ENCODE measurements at regions not wholly inside any gene's neighbourhood (a gene's known extent, or its start where the extent isn't known, plus 50 kb on each side); places are given as distances from the start of the nearest gene placed in this dataset.

DNA sequence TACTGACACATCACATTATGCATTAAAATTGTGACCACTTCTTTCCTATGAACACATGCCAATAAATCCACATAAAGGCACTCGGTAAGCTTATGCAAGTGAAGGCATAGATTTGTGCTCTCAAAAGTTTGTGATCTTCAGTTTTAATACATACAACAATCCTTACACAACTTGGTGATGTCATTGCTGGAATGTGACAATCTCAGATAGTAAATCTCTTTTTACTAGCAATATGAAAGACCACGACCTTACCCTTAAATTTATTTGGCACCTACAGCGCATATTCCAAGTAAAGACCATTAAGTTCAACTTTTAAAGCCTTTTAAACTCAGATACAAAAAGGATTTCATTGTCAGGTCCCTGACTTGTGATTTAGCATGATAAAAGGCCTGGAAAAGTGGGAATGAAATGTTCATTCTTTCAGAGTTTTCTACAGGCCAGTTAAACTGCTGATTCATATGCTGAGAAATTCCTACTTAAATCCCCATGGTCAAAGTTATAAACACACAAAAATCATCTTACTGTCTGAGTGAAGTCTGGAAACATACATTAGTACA is 157.4 kb downstream of the SIPA1L2 start:
- no peak for DNase-seq
- Histone ChIP-seq H3K27ac (ENCODE audit: insufficient read depth, low read length, poor library complexity, severe bottlenecking) (no peak overlapping the region), H3K4me3 (ENCODE audit: insufficient read depth, low read depth, low read length, poor library complexity, severe bottlenecking) (no peak overlapping the region), H3K27me3 (replicated peaks; ENCODE audit: control insufficient read depth, insufficient read depth, low read length, poor library complexity, severe bottlenecking) (no peaks in the 10 kb centered on the region), H3K4me1 (ENCODE audit: control insufficient read depth, insufficient read depth, low read length, poor library complexity, severe bottlenecking) (no peaks in the 10 kb centered on the region), H3K9me3 (ENCODE audit: control insufficient read depth, low read length) (no peaks in the 10 kb centered on the region), H3K36me3 (ENCODE audit: control insufficient read depth, insufficient read depth, low read length) (no peaks in the 10 kb centered on the region)

DNA sequence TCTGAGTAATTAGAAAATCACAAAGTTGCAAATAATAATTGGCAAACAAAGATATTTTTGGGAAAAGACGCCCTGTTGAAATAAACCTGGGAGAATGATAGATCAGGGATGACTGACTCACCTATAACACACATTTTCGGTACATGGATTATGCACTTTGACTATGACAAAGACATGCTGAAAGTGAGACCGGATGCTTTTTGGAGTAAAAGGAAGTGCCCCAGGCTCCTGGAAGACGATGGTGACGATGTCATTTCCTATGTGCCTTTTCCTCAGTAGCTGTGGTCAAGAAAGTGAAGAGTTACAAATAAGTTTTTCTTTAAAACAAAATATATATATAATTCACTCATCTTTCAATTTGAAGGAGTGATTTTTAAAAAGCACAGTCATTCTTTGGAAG is 158.7 kb downstream of the SIPA1L2 start:
- Histone ChIP-seq H3K4me1 (ENCODE audit: control insufficient read depth, insufficient read depth, low read length, poor library complexity, severe bottlenecking) (no peaks in the 10 kb centered on the region), H3K36me3 (ENCODE audit: control insufficient read depth, insufficient read depth, low read length) (no peaks in the 10 kb centered on the region), H3K27ac (ENCODE audit: insufficient read depth, low read length, poor library complexity, severe bottlenecking) (no peak overlapping the region), H3K27me3 (replicated peaks; ENCODE audit: control insufficient read depth, insufficient read depth, low read length, poor library complexity, severe bottlenecking) (no peaks in the 10 kb centered on the region), H3K4me3 (ENCODE audit: insufficient read depth, low read depth, low read length, poor library complexity, severe bottlenecking) (no peak overlapping the region), H3K9me3 (ENCODE audit: control insufficient read depth, low read length) (no peaks in the 10 kb centered on the region)
- DNase-seq: no peak

DNA sequence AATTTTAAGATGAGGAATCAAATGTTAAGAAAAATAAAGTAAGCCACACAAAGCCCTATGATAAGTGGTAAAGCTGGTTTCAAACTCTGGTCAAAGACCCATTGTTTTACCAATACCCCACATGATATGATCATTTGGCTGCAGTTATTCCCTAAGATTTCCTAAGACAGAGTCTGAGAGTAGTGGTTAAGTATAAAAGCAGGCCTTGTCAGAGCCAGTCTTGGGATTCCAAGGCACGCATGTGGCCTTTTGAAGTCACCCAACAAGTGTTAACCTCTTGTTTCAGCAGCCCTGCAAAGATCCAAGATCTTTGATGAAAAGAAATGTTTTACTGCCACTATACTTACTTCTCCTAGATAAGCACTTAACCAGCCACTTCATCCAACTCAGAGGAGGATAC is 159.2 kb downstream of the SIPA1L2 start:
- Histone ChIP-seq H3K4me1 (ENCODE audit: control insufficient read depth, insufficient read depth, low read length, poor library complexity, severe bottlenecking) (no peaks in the 10 kb centered on the region), H3K4me3 (ENCODE audit: insufficient read depth, low read depth, low read length, poor library complexity, severe bottlenecking) (no peak overlapping the region), H3K27me3 (replicated peaks; ENCODE audit: control insufficient read depth, insufficient read depth, low read length, poor library complexity, severe bottlenecking) (no peaks in the 10 kb centered on the region), H3K9me3 (ENCODE audit: control insufficient read depth, low read length) (no peaks in the 10 kb centered on the region), H3K27ac (ENCODE audit: insufficient read depth, low read length, poor library complexity, severe bottlenecking) (no peak overlapping the region), H3K36me3 (ENCODE audit: control insufficient read depth, insufficient read depth, low read length) (no peaks in the 10 kb centered on the region)
- DNase-seq: no peak

DNA sequence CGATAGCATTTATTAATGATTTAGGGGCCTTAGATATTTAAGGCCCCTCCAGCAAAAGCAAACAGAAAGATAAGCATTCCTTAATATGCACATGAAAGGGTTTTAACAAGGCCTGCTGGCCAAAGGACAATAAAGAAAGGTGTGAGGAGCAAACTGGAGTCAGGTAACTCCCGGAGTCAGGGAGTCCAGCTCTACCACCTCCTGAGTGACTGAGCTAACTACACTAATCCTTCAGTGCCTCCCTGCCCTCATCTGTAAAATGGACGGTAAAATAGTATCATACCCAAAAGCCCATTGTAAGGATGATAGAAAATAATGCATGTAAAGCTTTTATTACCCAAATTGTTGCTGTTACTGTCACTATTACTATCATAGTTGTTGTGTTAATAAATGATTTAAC is 161.7 kb downstream of the SIPA1L2 start:
- no peaks in the 10 kb centered on the region for H3K4me1 ChIP-seq (ENCODE audit: control insufficient read depth, insufficient read depth, low read length, poor library complexity, severe bottlenecking)
- no peak overlapping the region for H3K27ac ChIP-seq (ENCODE audit: insufficient read depth, low read length, poor library complexity, severe bottlenecking)
- no peaks in the 10 kb centered on the region for H3K9me3 ChIP-seq (ENCODE audit: control insufficient read depth, low read length)
- no peaks in the 10 kb centered on the region for H3K27me3 ChIP-seq (replicated peaks; ENCODE audit: control insufficient read depth, insufficient read depth, low read length, poor library complexity, severe bottlenecking)
- H3K4me3 ChIP-seq (ENCODE audit: insufficient read depth, low read depth, low read length, poor library complexity, severe bottlenecking): no peak overlapping the region
- no peaks in the 10 kb centered on the region for H3K36me3 ChIP-seq (ENCODE audit: control insufficient read depth, insufficient read depth, low read length)
- no peak for DNase-seq

DNA sequence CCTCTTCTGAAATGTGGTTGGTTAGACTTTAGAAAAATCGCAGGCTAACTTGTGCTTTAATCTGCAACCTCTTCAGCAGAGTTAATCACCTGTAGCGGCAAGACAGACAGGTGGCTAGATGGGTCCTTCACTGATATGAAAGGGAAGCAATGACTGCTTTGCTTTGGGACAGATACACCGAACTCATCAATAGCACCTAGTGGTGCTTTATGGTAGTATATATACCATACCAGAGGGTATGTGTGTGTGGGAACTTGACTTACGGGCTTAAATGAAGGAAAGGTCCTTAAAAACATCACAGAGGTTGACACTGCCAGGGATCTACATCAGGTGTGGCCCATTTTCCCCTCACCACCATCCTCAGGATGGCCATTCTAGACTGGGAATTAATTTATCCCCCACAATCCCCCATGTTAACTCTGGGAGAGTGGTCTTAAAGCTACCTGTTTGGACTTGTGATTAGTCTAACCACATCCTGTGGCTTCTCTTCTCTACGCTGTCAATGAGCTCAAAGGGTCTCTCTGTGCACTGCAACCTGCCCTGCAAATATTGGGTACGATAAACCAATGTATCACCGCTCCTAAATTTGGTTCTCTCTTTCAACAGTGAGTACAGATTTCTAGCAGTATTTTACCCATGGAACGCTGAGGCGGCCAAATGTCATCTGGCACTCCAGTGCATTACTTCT is 162.7 kb downstream of the SIPA1L2 start:
- Histone ChIP-seq H3K4me1 (ENCODE audit: control insufficient read depth, insufficient read depth, low read length, poor library complexity, severe bottlenecking) (no peaks in the 10 kb centered on the region), H3K27me3 (replicated peaks; ENCODE audit: control insufficient read depth, insufficient read depth, low read length, poor library complexity, severe bottlenecking) (no peaks in the 10 kb centered on the region), H3K27ac (ENCODE audit: insufficient read depth, low read length, poor library complexity, severe bottlenecking) (no peak overlapping the region), H3K36me3 (ENCODE audit: control insufficient read depth, insufficient read depth, low read length) (no peaks in the 10 kb centered on the region), H3K4me3 (ENCODE audit: insufficient read depth, low read depth, low read length, poor library complexity, severe bottlenecking) (no peak overlapping the region), H3K9me3 (ENCODE audit: control insufficient read depth, low read length) (no peaks in the 10 kb centered on the region)
- DNase-seq: no peak

DNA sequence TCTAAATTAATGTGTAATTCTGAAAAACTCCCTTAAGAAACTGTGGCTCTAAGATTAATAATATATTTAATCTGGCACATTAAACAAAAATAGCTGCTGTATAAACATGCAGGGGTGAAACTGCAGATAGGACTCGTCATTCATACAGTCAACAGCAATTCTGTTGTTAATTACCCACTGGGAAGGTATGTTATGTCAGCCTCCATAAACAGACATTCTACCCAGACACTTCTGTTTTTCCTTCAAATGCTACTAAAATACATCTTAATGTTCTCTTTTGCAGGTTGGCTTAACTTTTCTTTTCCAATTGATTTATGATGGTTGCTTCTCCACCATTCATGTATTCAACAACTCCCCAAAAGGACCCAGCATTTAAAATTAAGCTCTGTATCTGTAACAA is 165.6 kb downstream of the SIPA1L2 start:
- Histone ChIP-seq H3K9me3 (ENCODE audit: control insufficient read depth, low read length) (no peaks in the 10 kb centered on the region), H3K27me3 (replicated peaks; ENCODE audit: control insufficient read depth, insufficient read depth, low read length, poor library complexity, severe bottlenecking) (no peaks in the 10 kb centered on the region), H3K27ac (ENCODE audit: insufficient read depth, low read length, poor library complexity, severe bottlenecking) (no peak overlapping the region), H3K4me3 (ENCODE audit: insufficient read depth, low read depth, low read length, poor library complexity, severe bottlenecking) (no peak overlapping the region), H3K36me3 (ENCODE audit: control insufficient read depth, insufficient read depth, low read length) (no peaks in the 10 kb centered on the region), H3K4me1 (ENCODE audit: control insufficient read depth, insufficient read depth, low read length, poor library complexity, severe bottlenecking) (no peaks in the 10 kb centered on the region)
- no peak for DNase-seq

DNA sequence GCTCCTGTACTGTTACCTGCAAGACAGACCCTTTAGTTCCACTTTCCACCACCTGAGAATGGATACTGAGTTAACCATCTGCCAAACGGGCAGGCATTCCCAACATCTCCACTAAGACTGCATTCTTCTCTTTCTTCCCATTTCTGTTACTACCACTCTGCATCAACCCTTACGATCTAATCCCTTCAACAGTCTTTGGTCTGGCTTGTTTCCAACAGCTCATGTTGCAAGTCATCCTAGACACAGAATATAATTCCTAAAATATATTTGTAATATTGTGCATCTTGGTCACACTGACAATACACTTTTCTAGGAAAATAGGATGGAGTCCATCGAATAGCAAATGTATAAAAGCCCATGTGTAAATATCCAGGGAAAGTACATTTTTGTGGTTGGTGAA is 166.7 kb downstream of the SIPA1L2 start:
- H3K27me3 ChIP-seq (replicated peaks; ENCODE audit: control insufficient read depth, insufficient read depth, low read length, poor library complexity, severe bottlenecking): no peaks in the 10 kb centered on the region
- H3K36me3 ChIP-seq (ENCODE audit: control insufficient read depth, insufficient read depth, low read length): no peaks in the 10 kb centered on the region
- no peaks in the 10 kb centered on the region for H3K4me1 ChIP-seq (ENCODE audit: control insufficient read depth, insufficient read depth, low read length, poor library complexity, severe bottlenecking)
- no peaks in the 10 kb centered on the region for H3K9me3 ChIP-seq (ENCODE audit: control insufficient read depth, low read length)
- no peak for DNase-seq
- no peak overlapping the region for H3K4me3 ChIP-seq (ENCODE audit: insufficient read depth, low read depth, low read length, poor library complexity, severe bottlenecking)
- H3K27ac ChIP-seq (ENCODE audit: insufficient read depth, low read length, poor library complexity, severe bottlenecking): no peak overlapping the region

DNA sequence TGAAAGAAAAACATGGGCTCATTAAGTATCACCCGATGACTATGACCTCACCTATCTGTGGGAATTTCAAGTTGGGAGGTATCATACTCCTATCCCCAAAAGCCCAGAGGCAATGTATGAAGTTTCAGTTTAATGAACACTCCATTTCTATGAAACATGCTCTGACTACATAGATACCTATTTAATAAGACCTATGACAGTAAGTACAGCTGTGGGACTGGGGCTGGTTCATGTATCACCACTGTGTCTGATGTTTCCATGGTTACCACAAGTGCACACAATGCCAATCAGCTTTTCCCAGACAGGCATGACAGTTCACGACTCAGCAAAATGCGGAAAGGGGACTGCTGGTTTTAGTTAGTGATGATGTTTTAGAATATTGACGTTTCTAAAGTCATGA is 167.7 kb downstream of the SIPA1L2 start:
- no peaks in the 10 kb centered on the region for H3K27me3 ChIP-seq (replicated peaks; ENCODE audit: control insufficient read depth, insufficient read depth, low read length, poor library complexity, severe bottlenecking)
- no peak overlapping the region for H3K4me3 ChIP-seq (ENCODE audit: insufficient read depth, low read depth, low read length, poor library complexity, severe bottlenecking)
- no peak for DNase-seq
- H3K9me3 ChIP-seq (ENCODE audit: control insufficient read depth, low read length): no peaks in the 10 kb centered on the region
- no peak overlapping the region for H3K27ac ChIP-seq (ENCODE audit: insufficient read depth, low read length, poor library complexity, severe bottlenecking)
- H3K36me3 ChIP-seq (ENCODE audit: control insufficient read depth, insufficient read depth, low read length): no peaks in the 10 kb centered on the region
- no peaks in the 10 kb centered on the region for H3K4me1 ChIP-seq (ENCODE audit: control insufficient read depth, insufficient read depth, low read length, poor library complexity, severe bottlenecking)

DNA sequence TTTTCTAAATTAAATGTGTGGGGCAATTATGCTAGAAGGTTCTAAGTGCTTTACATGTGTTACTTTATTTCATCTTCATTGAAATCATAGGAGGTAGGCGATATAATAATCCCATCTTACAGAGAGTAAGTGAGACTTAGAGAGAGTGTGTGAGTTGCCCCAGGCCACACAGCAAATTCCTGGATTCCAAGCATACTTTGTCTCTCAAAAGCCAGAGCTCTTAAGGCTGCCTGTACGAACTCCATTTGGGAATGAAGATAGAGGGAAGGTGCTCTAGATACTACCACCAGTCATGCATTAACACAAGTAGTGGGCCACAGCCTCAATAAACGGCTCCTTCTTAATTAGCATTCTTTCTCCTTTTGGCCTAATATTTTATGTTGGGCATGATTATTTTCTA is 170.1 kb downstream of the SIPA1L2 start:
- no peaks in the 10 kb centered on the region for H3K27me3 ChIP-seq (replicated peaks; ENCODE audit: control insufficient read depth, insufficient read depth, low read length, poor library complexity, severe bottlenecking)
- no peak overlapping the region for H3K4me3 ChIP-seq (ENCODE audit: insufficient read depth, low read depth, low read length, poor library complexity, severe bottlenecking)
- H3K36me3 ChIP-seq (ENCODE audit: control insufficient read depth, insufficient read depth, low read length): no peaks in the 10 kb centered on the region
- DNase-seq: no peak
- no peaks in the 10 kb centered on the region for H3K4me1 ChIP-seq (ENCODE audit: control insufficient read depth, insufficient read depth, low read length, poor library complexity, severe bottlenecking)
- no peak overlapping the region for H3K27ac ChIP-seq (ENCODE audit: insufficient read depth, low read length, poor library complexity, severe bottlenecking)
- no peaks in the 10 kb centered on the region for H3K9me3 ChIP-seq (ENCODE audit: control insufficient read depth, low read length)

DNA sequence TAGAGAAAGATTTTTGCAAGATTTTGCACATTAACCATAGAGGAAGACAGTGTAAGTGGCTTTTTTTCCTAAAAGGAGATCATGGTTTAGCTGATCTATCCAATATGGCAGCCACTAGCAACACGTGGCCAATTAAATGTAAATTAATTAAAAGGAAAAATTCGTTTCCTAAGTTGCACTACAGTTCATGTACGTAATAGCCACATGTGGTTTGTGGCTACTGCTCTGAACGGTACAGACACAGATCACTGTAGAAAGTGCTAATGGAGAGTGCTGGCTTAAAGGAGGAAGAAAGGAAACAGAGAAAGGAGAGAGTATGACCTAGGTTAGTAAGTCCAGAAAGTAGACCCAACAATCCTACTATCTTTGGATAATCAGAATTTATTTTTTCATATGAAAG is 170.8 kb downstream of the SIPA1L2 start:
- no peak overlapping the region for H3K27ac ChIP-seq (ENCODE audit: insufficient read depth, low read length, poor library complexity, severe bottlenecking)
- no peak overlapping the region for H3K4me3 ChIP-seq (ENCODE audit: insufficient read depth, low read depth, low read length, poor library complexity, severe bottlenecking)
- H3K36me3 ChIP-seq (ENCODE audit: control insufficient read depth, insufficient read depth, low read length): no peaks in the 10 kb centered on the region
- no peaks in the 10 kb centered on the region for H3K9me3 ChIP-seq (ENCODE audit: control insufficient read depth, low read length)
- no peaks in the 10 kb centered on the region for H3K27me3 ChIP-seq (replicated peaks; ENCODE audit: control insufficient read depth, insufficient read depth, low read length, poor library complexity, severe bottlenecking)
- no peaks in the 10 kb centered on the region for H3K4me1 ChIP-seq (ENCODE audit: control insufficient read depth, insufficient read depth, low read length, poor library complexity, severe bottlenecking)
- no peak for DNase-seq
